HG02884 (cell line): ENCODE measurements at regions not wholly inside any gene's neighbourhood (a gene's known extent, or its start where the extent isn't known, plus 50 kb on each side); places are given as distances from the start of the nearest gene placed in this dataset.

Experiments
- ATAC-seq: cut with Tn5 transposase; IDR thresholded peaks from one replicate; pipeline ENCODE4 v1.9.1; 2021; ENCODE audit warnings: mild to moderate bottlenecking, moderate library complexity; ENCODE audit not compliant: unreplicated experiment

- ATAC-seq = no peak
Observed at GRCh38 chr18:22613058-22613690, 195.5 kb upstream of the CTAGE1 start.

GRCh38 chr18:22613788-22614187 is 196.1 kb upstream of the CTAGE1 start:
- ATAC-seq = no peak

GRCh38 chr18:22623513-22623912 is 205.8 kb upstream of the CTAGE1 start:
- no peak for ATAC-seq

- no peak for ATAC-seq
Observed at GRCh38 chr18:22624176-22624575, 206.5 kb upstream of the CTAGE1 start.

- ATAC-seq = no peak
Observed at GRCh38 chr18:22625406-22625805, 207.7 kb upstream of the CTAGE1 start.

GRCh38 chr18:22626771-22627170 is 209.1 kb upstream of the CTAGE1 start:
- no peak for ATAC-seq

GRCh38 chr18:22627506-22627905 is 209.8 kb upstream of the CTAGE1 start:
- no peak for ATAC-seq

- ATAC-seq = no peak
Observed at GRCh38 chr18:22628795-22629510, 211.2 kb upstream of the CTAGE1 start.

- ATAC-seq = no peak
Observed at GRCh38 chr18:22630980-22631379, 213.3 kb upstream of the CTAGE1 start.

- ATAC-seq = no peak
Observed at GRCh38 chr18:22632191-22632590, 214.5 kb upstream of the CTAGE1 start.

GRCh38 chr18:22634464-22634863 is 216.7 kb upstream of the CTAGE1 start:
- ATAC-seq = no peak

GRCh38 chr18:22637787-22638186 is 220.1 kb upstream of the CTAGE1 start:
- no peak for ATAC-seq

- no peak for ATAC-seq
Observed at GRCh38 chr18:22639026-22639463, 221.3 kb upstream of the CTAGE1 start.

- ATAC-seq = no peak
Observed at GRCh38 chr18:22639561-22639960, 221.8 kb upstream of the CTAGE1 start.

GRCh38 chr18:22640281-22640842 is 222.6 kb upstream of the CTAGE1 start:
- ATAC-seq = no peak

- ATAC-seq = no peak
Observed at GRCh38 chr18:22641958-22642357, 224.2 kb upstream of the CTAGE1 start.

- no peak for ATAC-seq
Observed at GRCh38 chr18:22643731-22644130, 226.0 kb upstream of the CTAGE1 start.

- no peak for ATAC-seq
Observed at GRCh38 chr18:22650247-22650646, 232.5 kb upstream of the CTAGE1 start.

GRCh38 chr18:22657619-22658018 is 239.9 kb upstream of the CTAGE1 start:
- no peak for ATAC-seq

GRCh38 chr18:22658318-22658717 is 240.6 kb upstream of the CTAGE1 start:
- ATAC-seq = no peak

GRCh38 chr18:22663378-22663777 is 245.7 kb upstream of the CTAGE1 start:
- no peak for ATAC-seq

GRCh38 chr18:22666411-22666940 is 248.8 kb upstream of the CTAGE1 start:
- ATAC-seq = no peak
